Endothelial cell of umbilical vein (primary cell): ENCODE measurements at regions not wholly inside any gene's neighbourhood (a gene's known extent, or its start where the extent isn't known, plus 50 kb on each side); places are given as distances from the start of the nearest gene placed in this dataset.

ENCODE experiments used
- BruUV-seq: library from RNA; stranded (reverse); fragments of 400-500 nt; replicated peaks from 2 replicates; lab custom pipeline; 2021; lab: Mats Ljungman, UMichigan
- CTCF ChIA-PET: fragments of 300-600, 350-600 bp; sonication (Branson Sonifier 250); formaldehyde crosslinking; loops from one replicate; lab custom pipeline; 2021; ENCODE audit warnings: antibody characterized with exemption, inconsistent platforms; lab: Charles Lee
- POLR2A ChIA-PET: fragments of 300-600, 350-600 bp; sonication (Branson Sonifier 250); formaldehyde crosslinking; loops from one replicate; lab custom pipeline; 2021; ENCODE audit warnings: antibody characterized with exemption, inconsistent platforms; lab: Charles Lee
- DNase-seq: peaks from one replicate; pipeline ENCODE4 v3.0.0-alpha.2; 2011; ENCODE audit warnings: low read depth, low spot score
- FAIRE-seq: peaks from 2 replicates; lab custom pipeline; 2011; peaks lifted over from hg19 to GRCh38; lab: Jason Lieb, UNC
- H2AFZ ChIP-seq: 2 replicates; pipeline ENCODE4 v1.6.0; 2012; ENCODE audit warnings: low read depth, low read length, control low read depth, inconsistent platforms
- H3K27ac ChIP-seq: 2 replicates; pipeline ENCODE4 v1.5.1; 2011; ENCODE audit warnings: low read depth, mild to moderate bottlenecking, control low read depth, low read length, moderate library complexity; ENCODE audit not compliant: insufficient read depth
- H3K27me3 ChIP-seq, 2 experiments: 2 replicates each; pipeline versions ENCODE4 v1.6.0 to v1.6.1; 2011; ENCODE audit warnings: low read length in 2 of 2, mixed read lengths in 1 of 2; ENCODE audit not compliant: control insufficient read depth in 2 of 2, insufficient read depth in 2 of 2
- H3K36me3 ChIP-seq, 2 experiments: 2 replicates in 1 of 2; 3 replicates in 1 of 2; pipeline ENCODE4 v1.5.1; 2011; ENCODE audit warnings: low read length in 2 of 2, mild to moderate bottlenecking in 1 of 2, moderate library complexity in 1 of 2; ENCODE audit not compliant: control insufficient read depth in 2 of 2, insufficient read depth in 2 of 2; ENCODE audit errors: extremely low read depth in 1 of 2
- H3K4me1 ChIP-seq: 3 replicates; pipeline ENCODE4 v1.5.1; 2011; ENCODE audit warnings: mild to moderate bottlenecking, low read length; ENCODE audit not compliant: control insufficient read depth, insufficient read depth; ENCODE audit errors: extremely low read depth
- H3K4me2 ChIP-seq: 2 replicates; pipeline ENCODE4 v1.6.1; 2011; ENCODE audit warnings: low read length, control low read depth, mixed read lengths; ENCODE audit not compliant: insufficient read depth
- H3K4me3 ChIP-seq, 3 experiments: fragments of 200-600 bp in 1 of 3; sonication (generic), shearing (Covaris generic) in 1 of 3; replicated peaks in 1 of 3; 2 replicates each; pipeline ENCODE4 v1.5.1; 2011 to 2016; ENCODE audit warnings: control low read depth in 3 of 3, low read length in 3 of 3, mild to moderate bottlenecking in 2 of 3, inconsistent platforms in 1 of 3, low read depth in 1 of 3, moderate library complexity in 1 of 3; ENCODE audit not compliant: insufficient read depth in 1 of 3
- H3K79me2 ChIP-seq: 2 replicates; pipeline ENCODE4 v1.6.0; 2012; ENCODE audit warnings: low read length, inconsistent platforms; ENCODE audit not compliant: control insufficient read depth, insufficient read depth
- H3K9ac ChIP-seq: replicated peaks from 2 replicates; pipeline ENCODE3; 2011; ENCODE audit warnings: low read length, control low read depth; ENCODE audit not compliant: insufficient read depth; ENCODE audit errors: extremely low read depth
- H3K9me1 ChIP-seq: replicated peaks from 3 replicates; pipeline ENCODE4 v1.6.0; 2011; ENCODE audit warnings: mild to moderate bottlenecking, low read length; ENCODE audit not compliant: control insufficient read depth, insufficient read depth; ENCODE audit errors: extremely low read depth
- H3K9me3 ChIP-seq: replicated peaks from 2 replicates; pipeline ENCODE4 v1.5.1; 2012; ENCODE audit warnings: low read length, inconsistent platforms; ENCODE audit not compliant: control insufficient read depth, insufficient read depth
- H4K20me1 ChIP-seq: replicated peaks from 2 replicates; pipeline ENCODE3; 2011; ENCODE audit warnings: mild to moderate bottlenecking, low read length; ENCODE audit not compliant: control insufficient read depth, insufficient read depth; ENCODE audit errors: extremely low read depth
- CTCF ChIP-seq, 2 donors: IDR thresholded peaks; 1 replicate in 1 of 2; 2 replicates in 1 of 2; pipeline ENCODE4 v1.5.1; 2011; ENCODE audit warnings: low read length in 2 of 2, mild to moderate bottlenecking in 2 of 2, moderate library complexity in 2 of 2, control low read depth in 1 of 2, inconsistent platforms in 1 of 2, low read depth in 1 of 2; ENCODE audit not compliant: insufficient read depth in 1 of 2; ENCODE audit errors: extremely low read depth in 1 of 2
- EZH2 ChIP-seq: IDR thresholded peaks from 2 replicates; pipeline ENCODE4 v1.6.1; 2012; ENCODE audit warnings: borderline replicate concordance, low read depth, mild to moderate bottlenecking, moderate library complexity, low read length, inconsistent platforms; ENCODE audit not compliant: severe bottlenecking
- FOS ChIP-seq: IDR thresholded peaks from 2 replicates; pipeline ENCODE4 v1.6.1; 2011; ENCODE audit warnings: mild to moderate bottlenecking, low read length, moderate library complexity, borderline replicate concordance; ENCODE audit not compliant: insufficient read depth
- GATA2 ChIP-seq: IDR thresholded peaks from 2 replicates; pipeline ENCODE4 v1.7.0; 2011; ENCODE audit warnings: low read depth, mild to moderate bottlenecking, moderate library complexity, mixed read lengths, low read length; ENCODE audit not compliant: insufficient read length, insufficient read depth
- JUN ChIP-seq: IDR thresholded peaks from 2 replicates; pipeline ENCODE4 v1.6.1; 2011; ENCODE audit warnings: borderline replicate concordance, low read depth; ENCODE audit not compliant: insufficient read length, insufficient read depth
- MAX ChIP-seq: IDR thresholded peaks from 2 replicates; pipeline ENCODE4 v1.6.1; 2011; ENCODE audit not compliant: insufficient read depth, insufficient read length
- MYC ChIP-seq: IDR thresholded peaks from one replicate; pipeline ENCODE4 v1.6.1; 2011; ENCODE audit warnings: mild to moderate bottlenecking, low read depth, low read length
- POLR2A ChIP-seq: IDR thresholded peaks from 2 replicates; pipeline ENCODE4 v1.6.1; 2012; ENCODE audit warnings: low read depth, mild to moderate bottlenecking, control low read depth, low read length
- POLR2AphosphoS5 ChIP-seq: IDR thresholded peaks from 2 replicates; pipeline ENCODE4 v1.6.1; 2012; ENCODE audit warnings: low read depth, mild to moderate bottlenecking, control low read depth, low read length, moderate library complexity; ENCODE audit not compliant: insufficient read depth
- dilution Hi-C: fragments of 300-500 bp; cut with MboI; formaldehyde crosslinking; loops from one replicate; pipeline ENCODE4 v1.15.0; 2019; ENCODE audit warnings: low sequenced_read_pairs; ENCODE audit not compliant: extremely low pct_ligation_motif_present
- intact Hi-C: fragments of 100-400 bp; cut with micrococcal nuclease; formaldehyde crosslinking; loops from one replicate; pipeline ENCODE4 v1.10.0; 2022

DNA sequence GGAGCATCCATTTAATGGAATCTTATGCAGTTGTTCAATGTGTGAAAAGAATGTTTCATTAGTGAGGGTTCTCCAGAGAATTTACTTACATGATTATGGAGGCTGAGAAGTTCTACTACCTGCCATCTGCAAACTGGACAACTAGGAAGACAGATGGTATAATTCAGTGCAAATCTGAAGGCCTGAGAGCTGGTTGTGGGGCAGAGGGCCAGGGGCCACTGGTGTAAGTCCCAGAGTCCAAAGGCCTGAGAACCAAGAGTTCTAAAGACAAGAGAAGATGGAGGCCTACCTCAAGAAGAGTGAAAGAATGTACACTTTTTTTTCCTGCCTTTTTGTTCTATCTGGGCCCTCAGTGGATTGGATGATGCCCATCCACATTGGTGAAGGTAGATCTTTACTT, 114.8 kb downstream of the DDX1 start:
- Histone ChIP-seq H3K27me3 (no peaks in the 10 kb centered on the region), H3K4me2 (no peak overlapping the region), H3K27ac (no peak overlapping the region), H3K9me3 (no peaks in the 10 kb centered on the region), H3K9me1 (no peaks in the 10 kb centered on the region), H3K4me3 (no peak overlapping the region), H4K20me1 (no peaks in the 10 kb centered on the region), H2AFZ (no peak overlapping the region), H3K36me3 (no peaks in the 10 kb centered on the region), H3K9ac (no peak overlapping the region), H3K4me1 (peaks cover 46% of the 10 kb centered on the region), H3K79me2 (no peaks in the 10 kb centered on the region)
- TF ChIP-seq CTCF (IDR thresholded peaks at IDR 0.05; ENCODE audit: extremely low read depth in 1 of 2, insufficient read depth in 1 of 2, low read depth in 1 of 2, low read length in 2 of 2) (no peak), GATA2 (no peak), POLR2AphosphoS5 (no peak), MYC (no peak), POLR2A (no peak), JUN (no peak), FOS (no peak), EZH2 (no peak), MAX (no peak)
- dilution Hi-C loops = no loop called here
- intact Hi-C loops = no loop called here
- DNase-seq (no peak), FAIRE-seq (no peak)
- no TSS peak for BruUV-seq
- CTCF ChIA-PET = no interaction called here
- POLR2A ChIA-PET = no interaction called here
